Fibroblast of skin of abdomen (primary cell): ENCODE measurements at regions not wholly inside any gene's neighbourhood (a gene's known extent, or its start where the extent isn't known, plus 50 kb on each side); places are given as distances from the start of the nearest gene placed in this dataset.

Experiments
- DNase-seq: peaks from one replicate; pipeline ENCODE4 v3.0.0-alpha.2; 2013

DNA sequence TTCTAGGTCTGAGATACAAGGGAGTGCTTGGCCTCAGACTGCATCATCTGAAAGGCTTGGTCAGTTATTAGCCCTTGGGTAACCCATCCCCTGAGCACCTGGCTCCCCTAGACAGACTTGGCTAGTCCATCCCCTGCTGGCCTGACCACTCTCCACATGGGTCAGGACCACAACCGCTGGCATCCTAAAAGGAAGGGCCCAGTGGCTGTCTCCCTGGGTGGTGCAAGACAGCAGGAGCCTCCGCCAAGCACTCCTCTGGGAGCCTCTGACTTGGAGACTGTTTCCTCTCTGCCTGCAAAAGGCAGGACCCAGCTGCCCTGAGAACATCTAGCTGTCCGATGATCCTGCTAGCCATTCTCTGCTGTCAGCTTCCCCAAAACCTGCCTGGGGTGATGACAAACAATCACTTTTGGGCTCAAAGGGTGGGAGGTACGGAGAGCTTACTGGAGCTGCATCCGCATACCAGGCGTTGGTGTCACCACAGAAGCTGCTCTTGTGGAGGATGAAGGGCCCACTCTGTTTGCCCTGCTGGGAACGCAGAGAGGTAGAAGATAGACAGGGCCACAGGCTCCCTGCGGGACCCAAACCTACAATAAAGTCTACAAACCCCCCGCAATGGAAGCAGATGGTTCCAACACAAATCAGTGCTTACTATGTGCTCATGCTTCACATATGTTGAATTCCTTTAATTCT lies 108.0 kb upstream of the PRR20G start:
- DNase-seq, result peak; percentile 17

- no peak for DNase-seq
These were observed 107.3 kb upstream of the PRR20G start for GRCh38 chr3:127394984-127395662.

DNA sequence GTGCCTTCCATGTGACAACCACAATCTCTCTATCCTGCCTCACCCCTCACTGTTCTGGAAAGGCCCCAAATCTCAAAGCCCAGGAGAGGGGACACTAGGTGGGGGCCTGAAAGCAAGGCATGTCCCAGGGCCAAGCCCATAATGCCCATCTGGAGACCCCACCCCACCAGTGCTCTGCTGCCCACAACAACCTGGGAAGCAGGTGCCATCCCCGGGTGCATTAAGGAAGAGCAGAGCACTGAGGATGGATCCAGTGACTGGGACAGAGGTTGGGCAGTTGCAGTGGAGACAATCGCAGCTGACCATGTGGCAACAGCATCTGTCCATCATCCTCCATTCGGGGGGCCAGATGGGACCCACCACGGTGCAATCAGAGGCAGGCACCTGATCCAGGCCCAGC lies 106.2 kb upstream of the PRR20G start:
- DNase-seq, result no peak

DNA sequence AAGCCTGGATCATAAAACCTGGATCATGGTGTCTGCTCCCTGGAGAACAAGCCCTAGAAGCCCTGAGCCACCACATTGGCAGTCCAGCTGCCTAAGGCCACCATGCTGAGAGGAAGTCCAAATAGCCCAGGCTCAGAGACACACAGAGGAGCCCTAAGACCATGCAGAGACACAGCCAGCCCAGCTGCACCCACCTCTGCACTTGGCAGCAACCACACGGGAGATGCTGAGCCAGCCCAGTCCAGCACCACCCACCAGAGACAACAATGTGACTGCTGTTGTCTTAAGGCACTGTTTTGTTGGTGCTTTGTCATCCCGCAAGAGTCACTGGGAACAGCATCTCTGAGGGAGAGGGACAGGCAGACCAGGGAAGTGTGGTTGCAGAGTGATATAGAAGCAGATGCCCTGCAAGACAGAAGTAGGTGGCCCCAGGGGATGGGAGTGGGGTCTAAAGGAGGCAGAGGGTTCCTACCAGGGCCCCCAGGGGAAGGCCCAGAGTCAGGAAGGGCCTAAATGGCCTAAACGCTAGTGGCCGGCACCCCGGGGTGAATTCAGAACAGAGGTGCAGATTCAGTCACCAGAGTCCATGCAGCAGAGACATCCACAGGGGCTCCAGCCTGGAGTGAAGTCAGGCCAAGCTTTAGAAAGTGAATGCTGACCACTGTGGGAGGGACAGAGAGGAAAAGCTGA lies 105.4 kb upstream of the PRR20G start:
- no peak for DNase-seq

DNA sequence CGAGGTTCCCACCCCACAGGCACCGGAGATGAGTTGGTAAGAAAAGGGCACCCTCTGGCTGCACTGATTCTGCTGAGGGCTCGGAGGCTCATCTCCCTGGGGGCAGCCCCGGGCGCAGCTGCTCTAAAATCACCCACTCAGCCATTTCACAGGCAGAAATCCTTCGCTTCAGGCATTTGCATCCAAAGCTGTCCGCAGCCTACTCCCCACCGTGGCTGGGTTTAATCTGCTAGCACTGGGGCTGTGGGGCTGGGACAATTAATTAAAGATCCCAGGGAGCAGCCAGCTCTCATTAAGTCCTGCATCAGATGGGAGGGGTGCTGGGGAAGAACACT lies 104.3 kb upstream of the PRR20G start:
- no peak for DNase-seq

GRCh38 chr3:127391436-127392155 lies 103.8 kb upstream of the PRR20G start:
- DNase-seq, result no peak

- DNase-seq, result no peak
These were observed 102.6 kb upstream of the PRR20G start for GRCh38 chr3:127390365-127391025.

DNA sequence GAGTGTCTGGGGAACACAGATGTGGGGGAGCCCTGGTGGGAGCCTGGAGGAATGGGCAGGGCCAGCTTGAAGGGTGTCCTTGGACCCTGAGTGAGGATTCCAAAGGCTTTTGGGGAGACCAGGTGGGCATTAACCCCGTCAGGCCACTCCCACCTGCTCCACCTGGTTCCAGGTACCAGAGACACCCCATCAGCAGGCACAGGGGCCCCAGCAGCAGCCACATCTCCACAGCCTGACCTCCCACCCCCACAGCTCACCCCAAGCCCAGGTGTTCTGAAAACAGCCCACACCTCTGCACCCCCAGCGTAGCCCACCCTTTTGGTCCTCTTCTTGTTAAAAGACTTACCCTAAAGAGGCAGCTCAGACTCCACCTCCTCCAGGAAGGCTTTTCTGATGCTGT lies 102.1 kb upstream of the PRR20G start:
- no peak for DNase-seq

GRCh38 chr3:127389420-127389819 lies 101.6 kb upstream of the PRR20G start:
- DNase-seq, result peak; percentile 5

- no peak for DNase-seq
These were observed 100.6 kb upstream of the PRR20G start for GRCh38 chr3:127388427-127388826.

DNA sequence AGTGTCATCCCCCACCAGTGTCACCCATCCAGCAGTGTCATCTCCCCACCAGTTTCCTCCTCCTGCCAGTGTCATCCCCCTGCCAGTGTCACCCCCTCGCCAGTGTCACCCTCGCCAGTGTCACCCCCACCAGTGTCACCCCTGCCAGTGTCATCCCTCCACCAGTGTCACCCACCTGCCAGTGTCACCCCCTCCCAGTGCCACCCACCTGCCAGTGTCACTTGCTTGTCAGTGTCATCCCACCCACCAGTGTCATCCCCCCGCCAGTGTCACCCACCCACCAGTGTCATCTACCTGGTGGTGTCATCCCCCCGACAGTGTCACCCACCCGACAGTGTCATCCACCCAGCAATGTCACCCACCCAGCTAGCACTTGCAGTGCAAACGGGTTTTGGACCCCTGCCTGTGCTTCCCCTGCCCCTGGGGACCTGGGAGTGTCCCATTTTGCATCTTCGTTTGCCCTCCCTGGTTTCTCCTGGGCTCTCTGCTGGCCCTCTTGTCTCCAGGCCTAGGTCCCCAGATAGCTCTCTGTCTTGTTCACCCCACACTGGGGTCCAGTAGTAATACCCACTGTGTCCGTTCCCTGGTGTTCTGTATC lies 99.8 kb upstream of the PRR20G start:
- DNase-seq, result no peak

DNA sequence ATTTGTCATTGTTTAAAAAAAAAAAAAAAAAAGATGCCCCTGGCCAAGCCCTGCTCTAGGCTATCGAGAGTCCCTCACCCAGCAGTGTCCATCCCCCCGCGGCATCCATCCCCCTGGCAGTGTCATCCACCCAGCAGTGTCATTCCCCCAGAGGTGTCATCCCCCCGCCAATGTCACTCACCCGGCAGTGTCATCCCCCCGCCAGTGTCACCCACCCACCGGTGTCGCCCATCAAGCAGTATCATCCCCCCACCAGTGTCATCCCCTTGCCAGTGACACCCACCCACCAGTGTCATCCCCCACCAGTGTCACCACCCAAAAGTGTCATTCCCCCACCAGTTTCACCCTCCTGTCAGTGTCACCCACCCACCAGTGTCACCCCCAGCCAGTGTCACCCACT lies 99.3 kb upstream of the PRR20G start:
- DNase-seq, result no peak

DNA sequence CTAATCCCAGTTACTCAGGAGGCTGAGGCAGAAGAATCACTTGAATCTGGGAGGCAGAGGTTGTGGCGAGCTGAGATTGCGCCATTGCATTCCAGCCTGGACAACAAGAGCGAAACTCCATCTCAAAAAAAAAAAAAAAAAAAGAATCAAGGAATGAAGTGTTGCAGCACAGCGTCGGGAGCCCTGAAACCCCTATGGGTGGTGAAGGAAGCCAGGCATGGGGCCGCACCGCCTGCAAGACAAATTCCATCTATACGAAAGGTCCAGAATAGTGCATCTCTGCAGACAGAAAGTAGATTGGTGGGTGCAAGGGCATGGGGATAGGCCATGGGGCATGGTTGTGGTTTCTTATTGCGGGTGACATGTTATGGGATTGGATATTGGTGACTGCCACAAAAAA lies 98.6 kb upstream of the PRR20G start:
- no peak for DNase-seq

DNA sequence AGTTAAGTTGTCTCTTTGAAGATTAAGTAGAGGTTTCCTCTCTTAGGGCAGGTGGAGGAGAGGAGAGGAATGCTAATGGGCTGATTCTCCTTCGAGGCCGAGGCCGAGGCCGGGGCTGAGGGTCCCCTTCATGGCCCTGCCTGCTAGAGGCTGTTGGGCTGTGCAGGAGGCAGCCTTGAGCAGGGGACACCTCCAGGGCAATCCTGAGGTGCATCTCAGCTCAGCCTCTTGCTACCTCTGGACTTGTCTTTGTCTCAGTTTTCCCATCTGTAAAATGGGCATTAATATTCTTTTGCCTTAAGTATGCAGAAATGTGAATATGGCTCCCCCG lies 97.7 kb upstream of the PRR20G start:
- no peak for DNase-seq

- DNase-seq, result no peak
These were observed 97.1 kb upstream of the PRR20G start for GRCh38 chr3:127384717-127385539.

DNA sequence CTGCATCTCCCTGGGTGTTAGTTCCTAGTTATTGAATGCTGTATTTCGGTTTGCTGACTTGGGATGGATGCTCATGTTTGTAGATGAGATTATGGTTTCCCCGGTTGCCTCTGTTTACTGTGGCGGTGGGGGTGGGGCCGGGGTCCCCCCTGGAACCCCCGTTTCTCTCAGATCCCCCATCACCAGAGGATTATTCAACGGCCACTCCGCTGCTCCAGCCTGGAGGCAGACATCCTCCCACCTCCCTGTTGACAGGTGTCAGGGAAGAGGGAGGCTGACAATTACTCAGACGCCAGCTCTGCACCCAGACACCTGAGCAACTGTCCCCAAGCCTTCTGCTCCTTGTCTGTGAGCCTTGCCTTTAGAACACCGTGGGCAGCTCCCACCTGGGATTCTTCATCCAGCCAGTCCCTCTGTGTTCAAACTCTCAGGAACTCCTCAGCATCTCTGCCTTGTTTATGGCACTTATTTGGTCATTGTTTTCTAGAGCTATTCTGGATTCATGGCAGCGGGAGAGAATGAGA lies 95.9 kb upstream of the PRR20G start:
- no peak for DNase-seq

- no peak for DNase-seq
These were observed 90.2 kb upstream of the PRR20G start for GRCh38 chr3:127377801-127378655.

DNA sequence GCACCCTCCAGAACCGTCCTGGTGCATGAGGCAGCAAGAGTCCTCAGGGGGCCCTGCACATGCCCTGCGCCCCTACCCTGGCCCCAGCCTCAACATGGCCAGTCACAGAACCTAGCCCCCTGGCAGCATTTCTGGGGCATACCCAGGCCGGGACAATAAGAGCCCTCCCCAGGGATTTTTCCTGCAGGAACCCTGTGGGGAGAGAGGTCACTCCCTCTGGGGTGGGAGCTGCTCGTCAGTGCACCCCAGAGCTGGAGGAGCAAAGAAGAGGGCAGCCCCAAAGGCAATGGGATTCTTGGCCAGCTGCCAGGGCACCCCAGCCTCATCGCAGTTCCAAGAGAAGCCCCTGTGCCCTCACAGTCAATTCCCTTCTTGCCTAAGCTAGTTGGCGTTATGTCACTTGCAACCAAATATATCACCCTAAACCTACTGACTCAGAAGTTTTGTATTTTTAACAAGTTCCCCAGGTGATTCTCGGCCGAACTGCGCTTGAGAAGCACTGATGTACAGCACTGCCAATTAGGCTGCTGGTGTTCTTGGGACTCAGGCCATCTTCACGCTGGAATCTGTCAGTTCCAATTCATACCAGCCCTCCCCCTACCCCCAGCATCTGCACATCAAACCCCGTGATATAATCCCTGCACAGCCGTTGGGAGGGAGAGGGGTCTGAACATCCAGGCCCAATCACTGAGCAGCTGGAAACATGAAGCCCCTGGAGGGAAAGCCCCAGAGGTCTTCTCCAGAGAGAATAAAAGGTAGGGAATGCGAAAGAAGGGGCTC lies 87.5 kb upstream of the PRR20G start:
- DNase-seq, result no peak
